H9 (cell line): ENCODE measurements at regions not wholly inside any gene's neighbourhood (a gene's known extent, or its start where the extent isn't known, plus 50 kb on each side); places are given as distances from the start of the nearest gene placed in this dataset.
A peak's percentile ranks its signal among the peaks of the same experiment; 100 is the strongest.

ENCODE experiments used
- DNase-seq: peaks from one replicate; pipeline ENCODE4 v3.0.0-alpha.2; 2017
- H2AFZ ChIP-seq: one replicate; pipeline ENCODE4 v1.6.1; 2013; ENCODE audit warnings: mild to moderate bottlenecking, low read length, control low read depth, moderate library complexity
- H2AK5ac ChIP-seq: 2 replicates; pipeline ENCODE4 v1.6.1; 2013; ENCODE audit warnings: low read length, control low read depth, mixed read lengths; ENCODE audit not compliant: insufficient read length
- H2BK120ac ChIP-seq: one replicate; pipeline ENCODE4 v1.6.1; 2013; ENCODE audit warnings: low read depth, mild to moderate bottlenecking, low read length, control low read depth, inconsistent platforms; ENCODE audit not compliant: poor library complexity, severe bottlenecking
- H2BK12ac ChIP-seq: 2 replicates; pipeline ENCODE4 v1.6.1; 2013; ENCODE audit warnings: low read length, control low read depth, mixed read lengths, low read depth; ENCODE audit not compliant: insufficient read length
- H2BK15ac ChIP-seq: 2 replicates; pipeline ENCODE4 v1.6.1; 2013; ENCODE audit warnings: low read depth, low read length, control low read depth
- H2BK20ac ChIP-seq: one replicate; pipeline ENCODE4 v1.6.1; 2013; ENCODE audit warnings: low read depth, mild to moderate bottlenecking, low read length, control low read depth, inconsistent platforms; ENCODE audit not compliant: poor library complexity, severe bottlenecking
- H2BK5ac ChIP-seq: 2 replicates; pipeline ENCODE4 v1.6.1; 2013; ENCODE audit warnings: low read length, control low read depth, mixed read lengths; ENCODE audit not compliant: insufficient read length
- H3K14ac ChIP-seq: 2 replicates; pipeline ENCODE4 v1.6.1; 2013; ENCODE audit warnings: low read length, control low read depth; ENCODE audit not compliant: insufficient read depth
- H3K18ac ChIP-seq: 2 replicates; pipeline ENCODE4 v1.6.1; 2013; ENCODE audit warnings: low read depth, mild to moderate bottlenecking, mixed read lengths, low read length, control low read depth; ENCODE audit not compliant: insufficient read length
- H3K23ac ChIP-seq: 2 replicates; pipeline ENCODE4 v1.6.1; 2013; ENCODE audit warnings: low read length, control low read depth, mixed read lengths, low read depth; ENCODE audit not compliant: insufficient read length
- H3K23me2 ChIP-seq: 2 replicates; pipeline ENCODE4 v1.6.1; 2013; ENCODE audit warnings: low read depth, mild to moderate bottlenecking, mixed read lengths, low read length, control low read depth; ENCODE audit not compliant: insufficient read length, poor library complexity, severe bottlenecking
- H3K27ac ChIP-seq: 2 replicates; pipeline ENCODE4 v1.5.1; 2013; ENCODE audit warnings: low read length, control low read depth, mixed read lengths, low read depth; ENCODE audit not compliant: insufficient read length
- H3K27me3 ChIP-seq: 2 replicates; pipeline ENCODE4 v1.6.1; 2013; ENCODE audit warnings: low read length, control low read depth, inconsistent platforms; ENCODE audit not compliant: insufficient read depth
- H3K4ac ChIP-seq: 2 replicates; pipeline ENCODE4 v1.6.1; 2013; ENCODE audit warnings: low read depth, mild to moderate bottlenecking, control low read depth, inconsistent platforms, low read length, moderate library complexity
- H3K4me1 ChIP-seq: 2 replicates; pipeline ENCODE4 v1.6.1; 2013; ENCODE audit warnings: low read length, control low read depth, inconsistent platforms; ENCODE audit not compliant: insufficient read depth
- H3K4me2 ChIP-seq: 2 replicates; pipeline ENCODE4 v1.6.1; 2013; ENCODE audit warnings: low read length, control low read depth, mixed read lengths; ENCODE audit not compliant: insufficient read length, insufficient read depth
- H3K56ac ChIP-seq: 2 replicates; pipeline ENCODE4 v1.6.1; 2013; ENCODE audit warnings: low read depth, mild to moderate bottlenecking, mixed read lengths, low read length, control low read depth; ENCODE audit not compliant: insufficient read length
- H3K79me1 ChIP-seq: 2 replicates; pipeline ENCODE4 v1.6.1; 2013; ENCODE audit warnings: low read depth, mild to moderate bottlenecking, moderate library complexity, low read length, control low read depth, inconsistent platforms; ENCODE audit not compliant: insufficient read depth, poor library complexity, severe bottlenecking
- H3K79me2 ChIP-seq: 2 replicates; pipeline ENCODE4 v1.6.1; 2013; ENCODE audit warnings: low read length, control low read depth, inconsistent platforms; ENCODE audit not compliant: insufficient read depth
- H3K9ac ChIP-seq: 2 replicates; pipeline ENCODE4 v1.6.1; 2013; ENCODE audit warnings: low read length, control low read depth, mixed read lengths; ENCODE audit not compliant: insufficient read length; ENCODE audit errors: extremely low read depth
- H3K9me3 ChIP-seq: one replicate; pipeline ENCODE4 v1.6.1; 2013; ENCODE audit warnings: low read depth, low read length, inconsistent platforms; ENCODE audit not compliant: control insufficient read depth
- H3T11ph ChIP-seq: one replicate; pipeline ENCODE4 v1.6.1; 2013; ENCODE audit warnings: mild to moderate bottlenecking, low read length, control low read depth, inconsistent platforms
- H4K20me1 ChIP-seq: one replicate; pipeline ENCODE4 v1.6.1; 2013; ENCODE audit not compliant: control insufficient read depth, insufficient read length, insufficient read depth
- H4K5ac ChIP-seq: 2 replicates; pipeline ENCODE4 v1.6.1; 2013; ENCODE audit warnings: low read depth, mild to moderate bottlenecking, mixed read lengths, low read length, control low read depth; ENCODE audit not compliant: insufficient read length
- H4K8ac ChIP-seq: replicated peaks from 2 replicates; pipeline ENCODE4 v1.6.1; 2013; ENCODE audit warnings: low read length, control low read depth, mixed read lengths, low read depth; ENCODE audit not compliant: insufficient read length
- H4K91ac ChIP-seq: 2 replicates; pipeline ENCODE4 v1.6.1; 2013; ENCODE audit warnings: low read depth, mild to moderate bottlenecking, moderate library complexity, mixed read lengths, low read length, control low read depth; ENCODE audit not compliant: insufficient read length
- H3K27ac Mint-ChIP-seq, 3 experiments: 2 replicates in 2 of 3; 3 replicates in 1 of 3; pipeline ENCODE4 v1.8.0; 2020 to 2021; ENCODE audit warnings: mixed read lengths in 3 of 3, mild to moderate bottlenecking in 1 of 3, moderate library complexity in 1 of 3
- H3K27me3 Mint-ChIP-seq: 2 replicates; pipeline ENCODE4 v1.8.0; 2021; ENCODE audit warnings: low read depth, mild to moderate bottlenecking, moderate library complexity, mixed read lengths
- H3K36me3 Mint-ChIP-seq, 3 experiments: 2 replicates in 2 of 3; 3 replicates in 1 of 3; pipeline ENCODE4 v1.8.0; 2020 to 2021; ENCODE audit warnings: low read depth in 3 of 3, mixed read lengths in 3 of 3; ENCODE audit not compliant: insufficient read depth in 1 of 3
- H3K4me1 Mint-ChIP-seq, 2 experiments: 2 replicates each; pipeline ENCODE4 v1.8.0; 2020; ENCODE audit warnings: mixed read lengths in 2 of 2
- H3K4me3 Mint-ChIP-seq, 2 experiments: 2 replicates in 1 of 2; 3 replicates in 1 of 2; pipeline ENCODE4 v1.8.0; 2020 to 2021; ENCODE audit warnings: mild to moderate bottlenecking in 2 of 2, mixed read lengths in 2 of 2, moderate library complexity in 1 of 2
- H3K9me3 Mint-ChIP-seq, 2 experiments: 2 replicates in 1 of 2; 3 replicates in 1 of 2; pipeline ENCODE4 v1.8.0; 2020; ENCODE audit warnings: mild to moderate bottlenecking in 2 of 2, mixed read lengths in 2 of 2, moderate library complexity in 1 of 2
- WGBS: extraction: QIAGEN DNeasy Blood & Tissue Kit; methylation state at CpG from one replicate; pipeline ENCODE4 v1.1.7; 2013; ENCODE audit warnings: missing lambda C conversion rate, low lambda C conversion rate, mixed read lengths; ENCODE audit not compliant: insufficient read length; ENCODE audit errors: extremely low coverage; 5-methylcytosine and 5-hydroxymethylcytosine counted together
- TF ChIP-seq, protein P1 (sequence below): fragments of 200-600 bp; sonication (generic); conservative IDR thresholded peaks from 3 replicates; pipeline ENCODE4 v1.8.0; 2021; ENCODE audit warnings: antibody characterized with exemption, mild to moderate bottlenecking

GRCh38 chr5:154696891-154697290 lies 58.3 kb upstream of the LARP1 start:
- no peak overlapping the region for H2BK12ac ChIP-seq
- no peaks in the 10 kb centered on the region for H3K79me1 ChIP-seq
- H3K9me3 ChIP-seq: no peaks in the 10 kb centered on the region
- peak overlapping the region in 1 of 2 experiments; percentile 35; a peak in 2 of 5 replicates for H3K4me3 Mint-ChIP-seq
- H4K5ac ChIP-seq: no peak overlapping the region
- no peaks in the 10 kb centered on the region for H3K27me3 Mint-ChIP-seq
- H2BK5ac ChIP-seq: no peak overlapping the region
- H4K20me1 ChIP-seq: no peaks in the 10 kb centered on the region
- no peaks in the 10 kb centered on the region for H3K27me3 ChIP-seq
- H3K36me3 Mint-ChIP-seq: peaks cover 3 to 15% (median 4%) of the 10 kb centered on the region in 3 experiments; a peak in 5 of 7 replicates
- no peak overlapping the region for H3K9ac ChIP-seq
- H3K18ac ChIP-seq: no peak overlapping the region
- DNase-seq: no peak
- H3K23ac ChIP-seq: no peak overlapping the region
- H3K14ac ChIP-seq: no peak overlapping the region
- no peak overlapping the region for H3K56ac ChIP-seq
- H3K27ac ChIP-seq: peak overlapping the region; percentile 92
- no peak overlapping the region for H2AK5ac ChIP-seq
- TF ChIP-seq, protein P1, sequence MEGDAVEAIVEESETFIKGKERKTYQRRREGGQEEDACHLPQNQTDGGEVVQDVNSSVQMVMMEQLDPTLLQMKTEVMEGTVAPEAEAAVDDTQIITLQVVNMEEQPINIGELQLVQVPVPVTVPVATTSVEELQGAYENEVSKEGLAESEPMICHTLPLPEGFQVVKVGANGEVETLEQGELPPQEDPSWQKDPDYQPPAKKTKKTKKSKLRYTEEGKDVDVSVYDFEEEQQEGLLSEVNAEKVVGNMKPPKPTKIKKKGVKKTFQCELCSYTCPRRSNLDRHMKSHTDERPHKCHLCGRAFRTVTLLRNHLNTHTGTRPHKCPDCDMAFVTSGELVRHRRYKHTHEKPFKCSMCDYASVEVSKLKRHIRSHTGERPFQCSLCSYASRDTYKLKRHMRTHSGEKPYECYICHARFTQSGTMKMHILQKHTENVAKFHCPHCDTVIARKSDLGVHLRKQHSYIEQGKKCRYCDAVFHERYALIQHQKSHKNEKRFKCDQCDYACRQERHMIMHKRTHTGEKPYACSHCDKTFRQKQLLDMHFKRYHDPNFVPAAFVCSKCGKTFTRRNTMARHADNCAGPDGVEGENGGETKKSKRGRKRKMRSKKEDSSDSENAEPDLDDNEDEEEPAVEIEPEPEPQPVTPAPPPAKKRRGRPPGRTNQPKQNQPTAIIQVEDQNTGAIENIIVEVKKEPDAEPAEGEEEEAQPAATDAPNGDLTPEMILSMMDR: no peak
- H3K23me2 ChIP-seq: no peaks in the 10 kb centered on the region
- H2BK15ac ChIP-seq: no peak overlapping the region
- no peak overlapping the region for H3T11ph ChIP-seq
- peak overlapping the region; percentile 48 for H3K4me2 ChIP-seq
- H2BK120ac ChIP-seq: no peak overlapping the region
- no peak overlapping the region for H4K91ac ChIP-seq
- no peaks in the 10 kb centered on the region; the same call in 1 of the 2 replicates for H3K79me2 ChIP-seq
- WGBS: no CpG with 5 or more reads among the region's 3 CpGs
- no peak overlapping the region for H3K4ac ChIP-seq
- peaks cover 18% of the 10 kb centered on the region for H3K4me1 ChIP-seq
- peak overlapping the region in 2 of 3 experiments; percentile 78 to 94; a peak in 5 of 7 replicates for H3K27ac Mint-ChIP-seq
- H4K8ac ChIP-seq: no peak overlapping the region
- no peak overlapping the region for H2AFZ ChIP-seq
- H3K4me1 Mint-ChIP-seq: peaks cover 49 to 56% of the 10 kb centered on the region in 2 experiments
- H3K9me3 Mint-ChIP-seq: peaks cover 4 to 7% of the 10 kb centered on the region in 2 experiments; a peak in 3 of 5 replicates
- H2BK20ac ChIP-seq: no peak overlapping the region
